PC-9 (cell line): ENCODE measurements at regions not wholly inside any gene's neighbourhood (a gene's known extent, or its start where the extent isn't known, plus 50 kb on each side); places are given as distances from the start of the nearest gene placed in this dataset.
"Not testable (repeated sequence)": the region's sequence is repeated elsewhere in the genome, so short reads cannot be mapped to it uniquely, and the experiment has no call there.

ENCODE experiments used
- CTCF ChIP-seq: fragments of 200-600 bp; sonication (generic); conservative IDR thresholded peaks from 2 replicates; pipeline ENCODE4 v1.6.1; 2017; ENCODE audit warnings: mixed run types, antibody characterized with exemption, mild to moderate bottlenecking, moderate library complexity
- EZH2 ChIP-seq: fragments of 200-600 bp; sonication (generic); IDR thresholded peaks from 2 replicates; pipeline ENCODE4 v1.8.0; 2017; ENCODE audit warnings: antibody characterized with exemption, low read depth

GRCh38 chr3:191124891-191125290 is 74.2 kb upstream of the OSTN start:
- TF ChIP-seq CTCF, EZH2: not testable (repeated sequence)
